ENCODE measurements at regions not wholly inside any gene's neighbourhood (a gene's known extent, or its start where the extent isn't known, plus 50 kb on each side); places are given as distances from the start of the nearest gene placed in this dataset.
"Not testable (repeated sequence)": the region's sequence is repeated elsewhere in the genome, so short reads cannot be mapped to it uniquely, and the experiment has no call there.

GRCh38 chr13:54394908-54395307 is 1366.3 kb downstream of the OLFM4 start:
- no peak for DNase-seq (ENCODE audit: low spot score)

- DNase-seq (ENCODE audit: low spot score) = no peak
Measured at GRCh38 chr13:54402495-54402894, 1373.9 kb downstream of the OLFM4 start.

DNA sequence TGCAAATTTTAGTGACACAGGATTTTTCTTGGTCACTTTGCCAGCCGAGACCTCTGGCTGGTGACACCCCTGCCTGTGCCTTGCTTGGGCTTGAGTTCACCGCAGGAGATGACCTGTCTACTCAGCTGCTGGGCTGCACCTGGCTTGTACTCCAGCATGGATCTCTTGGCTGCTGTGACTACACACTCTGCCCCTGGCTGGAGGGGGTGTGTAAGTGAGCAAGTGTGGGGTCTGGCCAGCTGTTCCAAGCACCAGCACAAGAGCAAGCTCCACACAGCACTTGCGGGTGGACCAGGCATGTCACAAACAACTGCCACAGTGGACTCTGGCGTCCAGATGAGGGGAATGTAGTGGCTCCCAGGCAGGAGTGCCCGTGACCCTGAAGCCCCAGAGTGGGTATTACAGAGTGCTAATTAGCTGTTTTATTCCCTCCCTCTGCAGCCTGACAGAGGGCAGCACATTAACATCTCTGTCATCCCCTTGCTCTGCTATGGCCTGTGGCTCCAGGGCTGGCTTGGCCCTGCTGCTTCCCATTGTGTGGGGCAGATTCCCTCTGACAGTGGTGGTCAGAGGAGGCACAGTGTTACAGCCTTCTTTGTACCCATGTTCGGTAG is 1387.2 kb downstream of the OLFM4 start:
- DNase-seq (ENCODE audit: low spot score) = no peak

DNA sequence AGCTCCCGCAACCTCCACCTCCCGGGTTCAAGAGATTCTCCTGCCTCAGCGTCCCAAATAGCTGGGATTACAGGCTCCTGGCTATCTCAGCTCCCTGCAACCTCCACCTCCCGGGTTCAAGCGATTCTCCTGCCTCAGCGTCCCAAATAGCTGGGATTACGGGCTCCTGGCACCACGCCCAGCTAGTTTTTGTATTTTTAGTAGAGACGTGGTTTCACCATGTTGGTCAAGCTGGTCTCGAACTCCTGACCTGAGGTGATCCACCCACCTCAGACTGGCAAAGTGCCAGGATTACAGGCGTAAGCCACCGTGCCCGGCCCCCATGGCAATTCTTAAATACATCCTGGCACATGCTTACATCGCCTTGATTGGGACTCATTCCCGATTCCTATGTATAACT is 1394.3 kb downstream of the OLFM4 start:
- not testable (repeated sequence) for DNase-seq (ENCODE audit: low spot score)

DNA sequence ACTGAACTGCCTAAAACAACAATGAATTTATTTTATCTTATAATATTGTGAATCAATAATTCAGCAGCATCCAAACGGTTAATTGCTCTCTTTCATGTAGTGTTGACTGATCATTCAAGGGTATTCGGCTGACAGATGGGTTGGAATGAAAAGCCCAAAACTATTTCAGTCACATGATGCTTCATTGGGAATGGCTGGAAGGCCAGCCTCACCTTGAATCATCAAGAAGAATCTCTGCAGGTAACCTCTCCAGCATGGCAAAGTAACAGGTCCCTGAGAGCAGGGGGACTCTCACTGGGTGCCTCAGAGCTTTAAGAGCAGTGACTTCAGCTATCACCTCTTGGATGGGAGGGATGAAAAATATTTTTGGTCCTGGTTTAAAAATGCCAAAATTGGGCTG is 1395.7 kb downstream of the OLFM4 start:
- no peak for DNase-seq (ENCODE audit: low spot score)

DNA sequence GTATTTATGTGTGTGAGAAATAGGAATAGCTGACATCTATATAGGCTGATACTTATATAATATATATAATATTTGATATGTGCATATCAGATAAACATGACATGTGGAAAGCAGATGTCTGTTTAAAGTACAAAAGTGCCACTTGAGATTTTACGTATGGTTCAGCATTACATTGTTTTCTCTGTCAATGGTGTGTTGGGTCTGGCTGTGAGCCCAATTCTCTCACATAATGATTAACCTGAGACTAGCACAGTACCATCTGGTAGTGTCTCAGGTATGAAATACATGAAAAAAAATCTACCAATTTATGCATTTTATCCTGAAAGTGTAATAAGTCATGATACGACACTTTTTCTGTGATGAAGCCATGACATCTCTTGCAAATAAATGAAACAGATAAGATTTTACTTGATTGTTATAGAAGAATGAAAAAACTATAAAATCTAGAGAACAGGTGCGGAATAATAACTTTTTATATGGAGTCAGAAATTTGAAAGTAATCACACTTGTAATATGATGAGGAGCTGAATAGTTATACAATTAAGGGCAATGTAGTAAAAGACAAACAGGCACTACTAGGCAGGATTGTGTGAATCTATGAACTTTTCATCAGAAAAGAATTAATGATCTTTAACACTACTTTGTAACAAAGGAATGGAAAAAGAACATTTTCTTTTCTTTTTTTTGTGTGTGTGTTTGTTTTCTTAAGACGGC is 1405.0 kb downstream of the OLFM4 start:
- peak; percentile 76 for DNase-seq (ENCODE audit: low spot score)

DNA sequence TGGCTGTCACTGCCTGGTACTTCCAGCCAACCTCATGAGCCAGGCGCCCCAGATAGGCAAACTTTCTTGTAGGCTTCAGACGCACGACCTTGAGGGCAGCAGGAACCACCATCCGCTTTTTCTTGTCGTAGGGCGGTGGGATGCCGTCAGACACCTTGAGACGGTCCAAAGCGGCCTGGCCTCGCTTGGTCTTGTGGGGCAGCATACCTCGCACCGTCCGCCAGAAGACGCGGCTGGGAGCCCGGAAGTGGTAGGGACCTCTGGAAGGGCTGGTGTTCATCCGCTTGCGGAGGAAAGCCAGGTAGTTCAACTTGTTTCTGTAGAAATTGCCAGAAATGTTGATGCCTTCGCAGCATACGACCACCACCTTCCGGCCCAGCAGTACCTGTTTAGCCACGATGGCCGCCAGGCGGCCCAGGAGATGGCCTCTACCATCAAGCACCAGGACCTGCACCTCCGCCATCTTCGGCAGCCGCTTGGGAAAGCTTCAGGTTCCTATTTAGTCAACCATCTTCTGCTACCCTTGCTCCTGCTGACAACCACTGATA is 1412.3 kb downstream of the OLFM4 start:
- DNase-seq (ENCODE audit: low spot score) = not testable (repeated sequence)

GRCh38 chr13:54445453-54445852 is 1416.8 kb downstream of the OLFM4 start:
- no peak for DNase-seq (ENCODE audit: low spot score)

GRCh38 chr13:54445865-54446264 is 1417.3 kb downstream of the OLFM4 start:
- DNase-seq (ENCODE audit: low spot score) = no peak

DNA sequence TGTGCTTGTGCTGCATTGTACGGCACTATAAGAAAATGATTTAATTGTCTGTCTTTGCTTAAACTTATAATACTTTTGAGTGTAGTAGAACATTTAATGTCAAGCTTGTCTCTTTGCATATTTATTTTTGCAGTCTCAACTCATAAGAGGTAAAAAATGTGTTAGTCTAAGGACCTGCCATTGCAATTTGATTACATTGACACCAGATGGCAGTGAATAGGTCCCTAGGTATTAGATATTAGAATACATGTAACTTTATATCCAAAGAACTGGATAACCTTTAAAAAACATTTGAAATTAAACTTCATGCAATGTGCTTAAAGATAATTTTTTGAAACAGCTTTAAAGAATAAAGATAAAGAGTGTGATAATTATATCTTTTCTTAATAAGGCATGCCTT is 1421.3 kb downstream of the OLFM4 start:
- no peak for DNase-seq (ENCODE audit: low spot score)

DNA sequence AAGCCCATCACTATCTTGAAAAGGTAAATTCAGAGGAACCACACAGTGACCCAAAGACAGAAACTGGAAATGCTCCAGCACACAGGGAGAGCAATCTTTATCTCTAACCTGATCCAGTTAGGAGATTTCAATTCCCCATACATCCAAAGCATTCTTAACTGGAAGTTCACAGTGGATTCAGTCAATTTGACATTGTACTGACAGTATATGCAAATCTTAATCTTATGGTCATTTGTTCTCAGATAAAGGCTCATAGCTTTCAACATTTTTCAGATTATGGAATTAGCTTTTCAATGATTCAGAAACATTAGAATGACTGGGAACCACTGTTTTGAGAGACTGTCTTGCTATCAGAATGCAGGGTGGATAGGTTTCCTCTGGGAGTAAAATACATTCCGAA is 1455.6 kb downstream of the OLFM4 start:
- DNase-seq (ENCODE audit: low spot score) = no peak

DNA sequence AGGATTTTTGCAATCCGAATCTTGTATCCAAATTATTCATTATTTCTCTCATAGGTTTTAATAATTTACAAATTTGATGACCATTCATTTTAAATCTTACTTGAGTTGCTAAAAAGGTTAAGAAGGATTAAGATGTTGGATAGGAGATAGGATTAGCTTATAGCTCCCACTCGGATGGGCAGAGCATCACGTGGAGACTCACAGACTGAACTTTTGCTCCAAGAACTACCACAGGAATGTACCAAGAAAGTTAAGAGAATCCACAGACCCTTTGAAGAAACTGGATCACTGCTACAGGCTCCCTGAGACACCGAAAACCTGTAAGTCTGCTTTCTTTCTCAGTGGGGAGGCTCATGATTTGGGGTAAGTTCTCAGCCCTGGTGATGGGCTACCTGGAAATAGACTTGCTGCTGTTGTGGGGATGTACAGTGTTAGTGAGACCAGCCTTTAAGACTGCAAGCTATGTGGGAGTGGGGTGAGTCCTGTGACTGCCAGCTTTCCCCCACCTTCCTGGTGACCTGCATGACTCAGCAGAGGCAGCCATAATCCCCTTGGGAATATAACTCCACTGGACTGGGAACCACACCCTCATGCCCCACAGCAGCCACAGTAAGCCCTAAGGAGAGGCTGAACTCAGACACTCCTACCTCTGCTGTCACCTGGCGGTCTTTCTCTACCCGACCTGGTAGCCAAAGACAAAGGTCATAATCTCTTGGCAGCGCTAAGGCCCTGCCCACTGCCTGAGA is 1458.0 kb downstream of the OLFM4 start:
- DNase-seq (ENCODE audit: low spot score) = no peak

- DNase-seq (ENCODE audit: low spot score) = no peak
Measured at GRCh38 chr13:54489359-54489758, 1460.7 kb downstream of the OLFM4 start.

- DNase-seq (ENCODE audit: low spot score) = no peak
Measured at GRCh38 chr13:54492995-54493394, 1464.4 kb downstream of the OLFM4 start.

DNA sequence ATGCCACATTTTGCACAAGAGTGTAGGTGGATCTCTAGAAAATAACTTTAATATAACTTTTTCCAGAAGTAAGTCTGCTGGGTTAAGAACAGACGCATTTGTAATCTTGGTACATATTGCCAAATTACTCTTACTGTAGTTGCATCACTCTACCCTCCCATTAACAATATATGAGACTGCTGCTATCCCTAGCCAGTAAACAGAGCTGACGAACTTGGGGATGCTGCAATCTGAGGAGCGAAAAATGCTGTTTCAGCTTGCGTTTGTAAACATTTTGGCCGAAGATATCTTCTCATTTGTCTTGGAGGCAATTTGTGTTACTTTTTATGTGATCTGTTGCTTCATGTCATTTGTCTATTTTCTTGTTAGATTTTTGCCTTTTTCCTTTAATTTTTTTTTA is 1482.8 kb downstream of the OLFM4 start:
- no peak for DNase-seq (ENCODE audit: low spot score)

DNA sequence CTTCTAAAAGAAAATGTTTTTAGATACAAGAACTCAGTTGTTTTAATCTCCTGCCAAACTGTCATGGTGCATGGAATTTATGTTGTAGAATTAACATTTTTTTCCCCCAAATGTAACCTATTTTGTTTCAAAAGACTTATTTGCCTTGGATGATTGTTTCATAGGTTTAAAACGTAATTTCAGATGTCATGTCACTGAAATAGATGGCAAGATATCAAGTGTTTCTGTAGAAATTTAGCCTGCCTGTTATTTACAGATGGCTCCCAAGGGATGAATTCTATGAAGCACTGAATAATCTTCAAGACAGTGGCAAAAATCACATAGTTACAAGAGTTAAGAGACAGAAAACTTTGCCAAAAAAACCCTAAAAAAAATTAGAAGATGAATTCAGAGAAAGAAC is 1484.6 kb downstream of the OLFM4 start:
- DNase-seq (ENCODE audit: low spot score) = no peak

- DNase-seq (ENCODE audit: low spot score) = no peak
Measured at GRCh38 chr13:54536112-54536511, 1507.5 kb downstream of the OLFM4 start.

GRCh38 chr13:54563286-54563685 is 1534.7 kb downstream of the OLFM4 start:
- DNase-seq (ENCODE audit: low spot score) = no peak

DNA sequence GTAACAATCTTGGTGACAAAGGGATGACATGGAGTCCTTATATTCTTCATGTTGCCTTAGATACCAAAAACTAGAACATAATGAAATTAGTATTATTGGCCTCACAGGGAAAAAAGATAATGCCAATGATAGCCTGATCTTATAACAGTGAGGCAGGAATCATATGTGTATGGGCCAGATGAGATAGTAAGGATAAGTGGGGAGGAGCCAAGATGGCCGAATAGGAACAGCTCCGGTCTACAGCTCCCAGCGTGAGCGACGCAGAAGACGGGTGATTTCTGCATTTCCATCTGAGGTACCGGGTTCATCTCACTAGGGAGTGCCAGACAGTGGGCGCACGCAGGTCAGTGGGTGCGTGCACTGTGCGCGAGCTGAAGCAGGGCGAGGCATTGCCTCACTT is 1543.4 kb downstream of the OLFM4 start:
- not testable (repeated sequence) for DNase-seq (ENCODE audit: low spot score)

DNA sequence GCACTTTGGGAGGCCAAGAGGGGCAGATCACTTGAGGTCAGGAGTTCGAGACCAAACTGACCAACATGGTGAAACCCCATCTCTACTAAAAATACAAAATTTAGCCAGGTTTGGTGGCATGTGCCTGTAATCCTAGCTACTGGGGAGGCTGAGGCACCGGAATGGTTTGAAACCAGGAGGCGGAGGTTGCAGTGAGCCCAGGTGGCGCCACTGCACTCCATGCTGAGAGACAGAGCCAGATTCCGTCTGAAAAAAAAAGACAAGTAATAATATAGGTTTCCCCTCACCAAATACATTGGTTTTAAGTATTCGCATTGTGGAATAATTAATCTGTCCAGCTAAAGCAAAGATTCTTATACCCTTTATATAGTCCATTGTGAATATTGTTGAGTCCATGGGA is 1544.6 kb downstream of the OLFM4 start:
- no peak for DNase-seq (ENCODE audit: low spot score)

- DNase-seq (ENCODE audit: low spot score) = no peak
Measured at GRCh38 chr13:54574791-54575190, 1546.2 kb downstream of the OLFM4 start.

DNA sequence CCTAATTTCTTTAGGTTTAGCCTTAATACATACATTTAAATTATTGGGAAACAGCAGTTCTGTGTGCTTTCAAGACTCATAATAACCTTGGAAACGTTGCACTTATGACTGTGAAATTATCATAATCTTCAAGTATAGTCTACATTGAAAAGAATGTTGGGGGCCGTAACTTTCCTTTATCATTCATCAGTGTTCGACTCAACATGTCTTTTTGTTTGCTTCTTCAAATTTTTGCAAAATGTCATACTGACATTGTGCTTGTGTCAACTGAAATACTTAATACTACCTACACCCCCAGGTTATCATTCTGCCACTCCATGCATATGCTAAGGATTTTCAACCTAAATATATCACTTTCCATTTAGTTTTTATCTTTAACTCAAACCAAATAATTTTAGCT is 1562.9 kb downstream of the OLFM4 start:
- no peak for DNase-seq (ENCODE audit: low spot score)

DNA sequence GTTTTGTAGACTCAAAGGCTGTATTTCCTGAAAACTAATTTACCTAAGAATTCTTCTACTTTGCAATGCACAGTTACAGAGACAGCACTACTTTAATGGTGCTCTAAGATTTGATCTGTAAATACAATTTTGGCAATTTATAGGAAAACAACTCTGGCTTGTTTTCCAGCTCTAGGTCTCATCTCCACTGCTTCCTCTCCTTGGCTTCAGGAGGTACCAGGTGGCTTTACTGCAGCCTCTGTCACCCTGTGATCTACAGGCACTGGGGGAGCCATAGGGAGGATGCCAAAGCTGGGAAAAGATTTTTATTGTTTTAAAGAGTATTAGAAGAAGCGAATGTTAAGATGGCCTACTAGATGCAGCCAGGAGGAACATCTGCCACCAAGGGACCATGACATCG is 1563.6 kb downstream of the OLFM4 start:
- DNase-seq (ENCODE audit: low spot score) = no peak
